ENCODE measurements at regions not wholly inside any gene's neighbourhood (a gene's known extent, or its start where the extent isn't known, plus 50 kb on each side); places are given as distances from the start of the nearest gene placed in this dataset.

GRCh38 chr15:24899795-24900194, 55.0 kb upstream of the SNRPN start:
- Mint-ChIP-seq H3K9me3 (peaks cover 3 to 47% (median 13%) of the 10 kb centered on the region in 7 donors), H3K27me3 (no peaks in the 10 kb centered on the region), H3K36me3 (no peaks in the 10 kb centered on the region), H3K27ac (no peak overlapping the region), H3K4me3 (no peak overlapping the region), H3K4me1 (no peaks in the 10 kb centered on the region)
- H3K27ac ChIP-seq (ENCODE audit: insufficient read depth, low read length, poor library complexity, severe bottlenecking), result no peak overlapping the region
- DNase-seq (no peak), ATAC-seq (ENCODE audit: low read depth in 2 of 2) (no peak)
- no peaks in the 10 kb centered on the region for H3K4me1 ChIP-seq (ENCODE audit: control insufficient read depth, insufficient read depth, low read length, poor library complexity, severe bottlenecking)
- H3K9me3 ChIP-seq (ENCODE audit: control insufficient read depth in 2 of 2, low read length in 2 of 2), result peaks cover 0 to 19% of the 10 kb centered on the region in 2 experiments
- H3K27me3 ChIP-seq (ENCODE audit: control insufficient read depth, insufficient read depth, low read length), result no peaks in the 10 kb centered on the region
- no peak overlapping the region for H3K4me3 ChIP-seq (ENCODE audit: low read depth, low read length)
- H3K36me3 ChIP-seq (ENCODE audit: control insufficient read depth, insufficient read depth, low read length), result no peaks in the 10 kb centered on the region

- H3K27ac ChIP-seq (ENCODE audit: insufficient read depth, low read length, poor library complexity, severe bottlenecking), result no peak overlapping the region
- Mint-ChIP-seq H3K27me3 (no peaks in the 10 kb centered on the region), H3K9me3 (peaks cover 2 to 44% (median 13%) of the 10 kb centered on the region in 7 donors), H3K36me3 (no peaks in the 10 kb centered on the region), H3K27ac (no peak overlapping the region), H3K4me3 (no peak overlapping the region), H3K4me1 (no peaks in the 10 kb centered on the region)
- ATAC-seq (ENCODE audit: low read depth in 2 of 2), result no peak
- no peaks in the 10 kb centered on the region for H3K4me1 ChIP-seq (ENCODE audit: control insufficient read depth, insufficient read depth, low read length, poor library complexity, severe bottlenecking)
- no peaks in the 10 kb centered on the region for H3K36me3 ChIP-seq (ENCODE audit: control insufficient read depth, insufficient read depth, low read length)
- no peak overlapping the region for H3K4me3 ChIP-seq (ENCODE audit: low read depth, low read length)
- DNase-seq, result no peak
- H3K27me3 ChIP-seq (ENCODE audit: control insufficient read depth, insufficient read depth, low read length), result no peaks in the 10 kb centered on the region
- H3K9me3 ChIP-seq (ENCODE audit: control insufficient read depth in 2 of 2, low read length in 2 of 2), result peaks cover 0 to 19% of the 10 kb centered on the region in 2 experiments
These were observed 53.4 kb upstream of the SNRPN start for GRCh38 chr15:24901409-24901808.
